GDM1 (cell line): ENCODE measurements at regions not wholly inside any gene's neighbourhood (a gene's known extent, or its start where the extent isn't known, plus 50 kb on each side); places are given as distances from the start of the nearest gene placed in this dataset.

Experiments used
- DNase-seq: peaks from one replicate; lab custom pipeline; 2025; lab: John Stamatoyannopoulos, UW

DNA sequence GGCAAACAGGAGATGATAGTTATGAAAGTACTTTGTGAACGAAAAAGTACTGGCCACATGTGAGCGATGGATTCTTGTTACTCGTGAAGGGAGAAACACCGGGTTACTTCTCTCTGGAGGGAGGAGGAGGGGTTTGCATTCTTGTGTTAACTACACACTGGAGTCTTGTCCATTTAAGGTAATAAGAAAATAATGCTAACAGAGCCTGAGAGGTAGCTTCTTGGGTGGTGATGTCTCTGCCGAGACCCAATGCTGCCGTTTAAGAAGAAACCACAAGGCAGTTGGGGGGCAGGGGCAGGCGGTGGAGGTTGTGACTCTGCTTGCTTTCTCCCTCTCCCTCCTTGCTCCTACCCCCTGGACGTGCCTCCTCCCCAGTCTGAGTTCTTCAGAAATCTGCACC lies 100.9 kb upstream of the ROPN1 start:
- no peak for DNase-seq

DNA sequence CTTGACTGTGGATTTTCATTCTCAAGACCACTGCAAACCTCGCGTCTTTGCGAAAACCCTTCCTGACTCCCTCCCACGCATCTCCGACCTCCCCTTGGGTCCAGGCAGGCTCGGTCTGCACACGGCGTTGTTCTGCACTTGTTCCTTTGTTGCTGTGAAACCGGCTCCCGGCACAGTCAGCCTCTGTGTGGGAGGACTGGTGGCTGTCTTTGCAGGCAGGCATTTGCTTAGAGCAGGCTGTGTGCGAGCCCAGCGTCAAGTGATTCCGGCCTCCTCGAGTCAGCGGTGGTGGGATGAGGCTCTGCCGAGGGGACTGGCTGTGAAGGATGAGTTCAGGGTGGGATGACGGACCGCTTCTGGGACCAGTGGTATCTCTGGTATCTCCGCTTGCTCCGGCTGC lies 102.6 kb upstream of the ROPN1 start:
- DNase-seq: no peak

DNA sequence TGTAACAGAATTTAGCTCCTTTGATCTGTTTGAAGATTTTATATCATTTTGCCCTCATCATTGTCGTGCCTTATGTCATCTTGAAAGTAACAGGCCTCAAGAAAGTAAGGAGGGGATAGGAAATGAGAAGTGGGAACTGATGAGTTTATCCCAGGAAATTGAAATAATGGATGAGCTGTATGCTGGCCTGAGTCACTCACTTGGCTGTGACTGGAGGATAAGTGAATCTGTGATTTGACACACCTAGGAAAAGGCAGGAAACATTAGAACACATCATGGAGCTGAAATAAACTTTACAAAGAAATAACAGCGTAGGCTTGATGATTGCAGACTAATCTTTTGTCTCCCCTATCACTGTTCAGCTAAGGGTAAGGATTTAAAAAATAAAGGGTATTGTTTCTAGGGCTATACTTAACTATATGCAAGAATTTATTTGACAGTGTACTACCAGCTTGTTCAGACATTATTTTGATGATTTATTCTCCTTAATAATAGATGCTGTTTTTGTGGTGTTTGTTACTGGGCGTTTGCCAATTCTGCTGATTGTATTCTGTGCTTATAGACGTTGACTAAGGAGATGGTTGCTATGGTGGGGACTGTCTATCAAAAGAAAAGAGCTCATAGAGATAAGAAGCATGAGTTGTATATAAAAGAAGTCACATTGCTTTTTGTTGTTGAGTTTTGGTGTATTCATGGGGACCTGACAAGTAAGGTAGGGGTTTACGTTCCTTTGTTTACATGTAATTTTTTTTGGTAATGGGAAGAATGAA lies 105.6 kb upstream of the ROPN1 start:
- DNase-seq: no peak

DNA sequence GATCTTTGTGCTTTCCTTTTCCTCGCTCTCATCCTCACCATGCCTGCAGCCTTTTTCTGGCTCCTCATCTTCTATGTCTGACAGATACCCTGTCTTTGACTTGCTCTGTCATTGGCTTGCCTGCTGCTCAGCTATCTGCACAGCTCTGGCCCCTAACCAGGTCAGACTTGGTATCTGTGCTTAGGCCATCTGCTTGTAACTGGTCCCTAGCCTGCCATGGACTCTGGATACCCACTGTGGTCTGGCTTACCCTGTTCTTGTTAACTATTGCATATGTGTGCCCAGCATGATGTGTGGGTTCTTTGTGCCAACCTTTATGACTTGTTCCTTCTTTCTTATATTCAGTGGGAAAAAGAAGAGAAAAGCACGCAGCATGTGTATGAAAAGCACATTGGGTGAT lies 109.7 kb upstream of the ROPN1 start:
- DNase-seq: no peak

DNA sequence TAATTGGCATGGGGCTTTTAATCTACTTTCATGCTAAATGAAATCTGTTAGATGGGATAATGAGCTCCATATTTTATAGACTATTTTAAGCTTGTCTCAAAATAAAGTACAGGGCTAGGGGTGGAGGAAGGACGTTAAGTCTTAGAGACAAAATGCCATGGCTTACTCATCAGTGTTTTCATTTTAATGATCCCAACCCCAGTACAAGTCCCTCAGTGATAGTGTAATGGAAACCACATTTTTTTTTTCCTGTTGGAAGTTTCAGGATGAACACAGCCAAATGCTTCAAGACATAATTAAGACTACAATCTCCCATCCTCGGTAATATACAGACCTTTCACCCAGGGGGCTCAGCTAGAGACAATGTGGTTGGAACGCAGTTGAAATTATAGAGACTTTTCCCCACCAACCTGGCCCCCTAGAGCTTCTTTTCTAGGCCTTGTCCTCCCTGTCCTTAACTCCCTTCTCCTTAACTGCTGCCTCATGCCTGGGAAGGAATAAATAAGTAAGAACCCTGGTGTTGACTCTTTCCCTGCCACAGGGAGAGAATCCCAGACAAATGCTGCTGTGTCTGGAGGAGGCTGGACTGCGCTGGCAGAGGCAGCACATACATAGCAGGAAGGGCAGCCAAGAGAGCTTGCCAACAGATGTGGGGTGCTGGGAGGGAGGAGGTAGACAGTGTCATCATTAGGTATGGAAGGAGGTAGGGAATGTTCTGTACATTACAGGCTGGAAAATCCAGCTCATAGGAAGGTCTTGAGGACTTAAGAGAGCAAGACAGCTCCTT lies 115.4 kb upstream of the ROPN1 start:
- no peak for DNase-seq

DNA sequence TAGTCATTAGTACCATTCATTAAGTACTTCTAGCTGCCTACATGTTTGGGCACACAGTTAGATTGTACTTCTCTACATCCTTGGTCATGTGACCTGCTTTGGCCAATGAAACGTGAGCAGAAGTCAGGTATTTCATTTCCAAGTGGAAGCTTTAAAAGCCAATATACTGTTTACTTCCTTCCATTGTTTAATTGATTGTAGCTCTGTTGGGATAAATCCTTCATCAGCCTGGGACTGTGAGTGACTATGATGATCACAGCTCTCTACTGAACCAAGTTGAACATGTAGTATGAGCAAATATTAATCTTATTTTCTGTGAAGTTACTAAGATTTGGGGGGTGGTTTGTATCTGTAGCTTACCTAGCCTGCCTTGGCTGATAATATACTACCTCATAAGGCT lies 116.5 kb upstream of the ROPN1 start:
- no peak for DNase-seq

DNA sequence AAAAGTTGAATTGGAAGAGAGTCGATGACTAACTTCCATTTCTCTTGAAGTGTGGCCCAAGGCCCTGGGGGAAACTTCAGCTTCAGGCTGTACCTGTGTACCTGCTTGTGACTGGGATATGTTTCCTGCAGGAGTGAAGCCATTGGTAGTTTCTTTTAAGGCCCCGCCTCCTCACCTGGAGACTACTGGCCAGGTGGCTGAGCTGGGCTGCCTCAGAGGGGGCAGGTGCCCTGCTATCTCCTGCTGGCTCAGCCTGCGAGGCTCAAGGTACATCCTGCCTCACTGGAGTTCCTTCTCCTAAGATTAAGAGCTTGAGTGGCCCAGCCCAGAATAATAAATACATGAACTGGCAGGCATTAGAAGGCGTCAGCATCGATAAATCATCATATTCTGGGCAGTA lies 121.6 kb upstream of the ROPN1 start:
- DNase-seq: no peak

DNA sequence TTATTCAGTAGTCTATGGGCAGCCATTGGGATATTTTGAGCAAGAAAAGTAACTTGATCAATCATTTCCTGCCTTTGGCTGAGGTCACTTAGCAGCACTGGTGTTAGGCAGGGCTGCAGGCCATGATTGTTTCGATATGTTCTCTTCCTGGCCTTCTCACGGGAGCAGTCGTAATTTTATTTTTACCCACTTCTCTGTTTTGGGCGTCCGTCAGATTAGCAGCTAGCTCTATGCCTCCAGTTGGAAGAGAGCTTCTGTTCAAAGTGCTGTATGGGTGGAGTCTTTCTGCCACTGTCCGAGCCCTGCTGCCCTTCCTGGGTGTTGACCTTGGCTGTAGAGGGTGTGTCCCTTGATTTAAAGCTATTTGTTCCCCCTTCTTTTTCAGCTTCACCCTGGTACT lies 123.4 kb upstream of the ROPN1 start:
- no peak for DNase-seq

DNA sequence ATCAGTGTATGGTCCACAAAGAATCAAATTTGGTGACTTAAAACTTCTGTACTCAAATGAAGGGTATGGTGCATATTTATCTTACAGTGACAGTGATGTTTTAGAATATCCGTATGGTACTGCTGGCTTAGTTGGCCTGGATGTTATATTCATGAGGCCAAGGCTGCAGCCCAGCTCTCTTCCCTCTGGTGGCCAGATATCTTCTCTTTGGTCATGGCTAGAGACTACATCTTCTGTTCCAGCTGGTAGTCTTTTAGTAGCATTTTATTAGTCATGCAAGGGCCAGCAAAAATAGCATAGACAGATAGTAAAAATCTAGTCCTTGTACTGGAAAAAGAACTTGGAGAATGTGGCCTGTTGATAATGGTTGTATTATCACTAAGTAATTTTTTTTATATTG lies 124.0 kb upstream of the ROPN1 start:
- DNase-seq: no peak

DNA sequence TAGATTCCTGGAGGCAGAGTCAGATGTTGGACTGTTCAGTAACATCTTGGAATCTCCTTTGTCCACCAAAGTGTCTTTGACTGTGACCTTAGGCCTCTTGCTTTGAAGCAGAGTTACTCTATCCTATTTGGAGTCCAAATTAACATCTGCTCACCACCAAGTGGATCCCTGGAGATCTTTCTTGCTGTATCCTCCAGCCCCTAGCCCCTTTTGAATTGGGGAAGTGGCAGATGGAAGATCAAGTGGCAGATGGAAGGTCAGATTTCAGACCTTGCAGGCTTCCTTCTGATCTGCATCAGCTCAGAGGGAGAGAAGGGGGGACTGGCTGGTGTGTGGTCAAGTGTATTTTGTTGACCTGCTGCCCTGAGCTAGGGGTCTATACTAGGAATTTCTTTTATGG lies 125.0 kb upstream of the ROPN1 start:
- no peak for DNase-seq

DNA sequence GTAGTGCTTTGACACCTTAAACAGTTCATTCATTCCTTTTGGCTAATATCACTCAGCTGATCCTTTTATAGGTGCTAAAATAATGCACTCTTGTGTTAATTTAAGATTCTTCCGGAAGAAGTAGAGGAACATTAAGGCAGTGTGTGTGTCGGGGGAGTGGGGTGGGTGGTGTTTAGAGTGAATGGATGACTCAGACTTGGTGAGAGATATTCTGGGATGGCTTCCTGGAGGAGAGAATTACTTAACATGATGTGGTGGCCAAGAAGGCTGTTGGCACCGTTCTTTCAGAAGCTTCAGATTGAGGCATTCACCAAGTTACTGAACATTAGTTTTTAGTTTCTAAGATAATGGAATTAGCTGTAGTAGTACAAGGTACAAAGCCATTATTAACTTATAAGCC lies 125.6 kb upstream of the ROPN1 start:
- DNase-seq: no peak

DNA sequence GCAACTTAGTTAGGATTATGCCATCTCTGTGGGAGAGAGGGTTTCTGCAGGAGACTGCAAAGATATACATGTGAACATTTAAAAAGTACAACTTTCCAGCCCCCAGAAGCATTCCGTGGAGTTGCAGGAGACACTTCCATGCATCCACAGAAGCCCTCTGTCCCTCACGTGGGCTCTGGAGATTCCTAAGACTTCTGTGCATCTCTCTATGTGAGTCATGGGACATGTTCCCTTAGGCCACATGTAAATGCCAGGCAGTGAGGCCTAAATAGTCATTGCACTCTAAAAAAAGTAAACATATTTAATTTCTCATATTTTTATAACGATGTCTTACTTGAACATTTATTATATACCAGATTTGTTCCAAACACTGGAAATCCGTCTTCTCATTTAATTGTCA lies 126.5 kb upstream of the ROPN1 start:
- no peak for DNase-seq

DNA sequence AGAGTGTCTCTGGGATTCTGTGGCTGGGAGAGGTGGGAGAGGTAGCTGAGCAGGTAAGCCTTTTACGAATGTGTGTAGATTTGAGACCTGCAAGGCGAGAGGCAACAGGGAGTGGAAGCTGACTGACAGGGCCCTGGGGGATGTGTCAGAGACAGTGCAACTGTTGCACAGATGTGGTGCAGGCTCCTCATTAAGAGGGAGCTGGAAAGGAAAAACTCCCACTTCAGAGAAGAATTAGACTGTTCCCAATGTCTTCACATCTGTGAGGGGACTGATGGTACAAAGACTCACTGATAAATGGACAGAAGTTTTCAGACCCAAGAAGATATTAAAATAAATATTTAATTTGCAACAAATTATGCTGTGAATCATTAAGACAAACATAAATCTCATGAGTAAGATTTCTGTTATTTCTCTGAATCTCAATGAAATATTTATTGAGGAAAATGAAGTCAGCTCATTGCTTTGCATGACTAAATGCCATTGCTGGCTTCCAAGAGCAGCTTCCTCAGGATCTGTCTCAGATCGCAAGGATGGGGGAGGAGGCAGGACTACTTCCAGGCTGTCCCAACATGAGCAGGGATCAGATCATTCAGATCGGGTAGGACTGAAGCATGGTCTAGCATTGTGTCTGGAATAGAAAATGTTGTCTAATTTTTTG lies 127.3 kb upstream of the ROPN1 start:
- DNase-seq: no peak

DNA sequence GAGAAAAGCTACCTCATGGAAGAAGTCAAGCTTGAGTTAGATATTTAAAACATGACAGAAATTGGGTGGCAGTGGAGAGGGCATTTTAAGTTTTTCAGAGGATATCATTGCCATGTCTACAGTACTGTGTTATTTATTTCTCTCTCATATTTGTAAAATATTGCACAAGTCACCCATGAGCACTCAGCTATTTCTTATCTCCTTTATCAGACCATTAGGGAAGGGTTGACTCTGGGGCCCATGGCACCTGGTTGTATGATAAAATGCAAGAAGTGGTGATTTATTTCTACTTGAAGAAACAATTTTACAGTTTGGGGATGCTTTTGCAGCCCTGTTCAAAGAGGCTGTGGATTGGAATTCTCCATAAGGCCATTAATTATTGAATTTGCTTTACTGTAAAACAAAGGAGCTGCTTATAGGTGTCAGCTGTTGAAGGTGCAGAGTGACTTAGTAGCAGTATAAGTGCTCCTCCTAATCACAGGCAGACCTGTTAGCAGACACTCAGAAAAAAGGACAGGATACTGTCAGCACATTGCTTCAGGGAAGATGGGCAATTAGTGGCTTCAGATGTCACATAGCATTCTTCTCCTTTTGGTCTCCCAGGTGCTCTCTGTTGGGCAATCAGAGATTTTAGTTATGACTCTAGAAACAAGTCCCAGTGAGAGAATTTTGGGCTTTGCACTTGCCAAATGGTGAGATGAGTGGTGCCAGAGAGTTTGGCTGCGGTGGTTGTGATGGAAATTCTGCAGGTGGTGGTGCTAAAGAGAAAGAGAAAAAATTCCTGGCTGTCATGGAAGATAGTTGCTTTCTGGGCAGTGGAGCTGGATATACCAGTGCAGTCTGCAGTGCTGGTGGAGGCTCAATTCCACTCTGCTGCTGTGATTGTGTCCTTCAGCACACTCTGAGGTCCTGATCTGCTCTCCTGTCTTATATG lies 129.7 kb upstream of the ROPN1 start:
- DNase-seq: no peak

DNA sequence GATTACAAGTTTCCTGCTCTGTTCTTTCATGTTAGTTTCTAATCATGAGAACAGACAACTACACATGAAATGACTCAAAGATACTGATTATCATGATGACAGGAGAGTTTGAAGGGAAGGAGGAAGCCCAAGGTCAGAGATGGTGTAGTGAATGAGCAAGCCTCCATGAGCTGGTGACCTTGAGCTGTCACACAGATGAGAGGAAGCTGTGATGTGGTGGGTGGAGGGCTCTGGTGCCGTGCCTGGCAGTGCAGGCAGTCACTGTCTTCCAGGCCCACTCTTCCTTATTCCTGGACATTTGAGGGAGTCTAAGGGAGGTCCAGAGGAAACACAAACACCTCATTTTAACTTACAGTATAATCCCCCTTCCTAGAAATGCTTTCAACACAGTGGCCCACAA lies 133.4 kb upstream of the ROPN1 start:
- DNase-seq: no peak

DNA sequence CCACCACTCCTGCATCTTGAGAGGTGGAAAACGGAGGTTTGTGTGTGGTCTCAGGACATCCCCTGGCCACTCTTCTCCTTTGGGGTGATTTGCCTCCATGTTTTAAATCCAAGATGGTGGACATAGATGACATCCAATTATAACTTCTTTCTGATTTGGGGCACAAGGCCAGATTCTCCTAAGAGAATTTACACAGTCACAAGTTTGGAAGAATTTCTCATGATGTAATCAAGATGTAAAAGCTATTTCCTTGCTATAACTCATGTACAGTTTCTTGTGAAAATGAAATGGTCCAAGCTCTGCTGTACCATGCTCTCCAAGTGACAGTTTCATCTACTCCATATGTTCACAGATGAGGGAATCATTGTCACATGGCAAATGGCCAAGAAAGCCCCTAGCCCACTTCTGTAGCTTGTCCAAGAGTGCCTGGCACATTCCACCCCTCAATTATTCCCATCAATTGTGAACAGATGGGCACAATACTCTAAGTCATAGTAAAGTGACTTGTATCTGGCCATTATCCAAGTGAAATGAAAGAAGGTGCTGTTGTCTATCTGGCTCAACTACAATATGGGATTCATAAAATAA lies 134.6 kb upstream of the ROPN1 start:
- no peak for DNase-seq

DNA sequence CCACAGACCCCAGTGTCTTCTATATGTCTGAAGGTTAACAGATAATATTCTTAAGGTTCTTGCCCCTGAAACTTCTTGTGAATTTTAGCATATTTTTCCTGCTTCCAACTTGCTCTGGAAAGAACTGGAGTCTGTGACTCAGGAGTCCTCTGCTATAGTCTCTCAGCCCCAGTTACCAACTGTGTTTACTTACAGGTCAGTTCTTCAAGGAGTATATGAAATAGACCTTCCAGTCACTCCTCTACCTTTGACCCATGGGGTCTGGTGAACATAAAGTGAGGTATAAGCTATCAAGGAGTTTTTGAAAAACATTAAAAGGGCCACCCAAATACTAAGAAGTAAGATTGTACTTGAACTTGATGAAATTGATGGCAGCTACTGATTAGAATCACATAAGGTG lies 139.2 kb upstream of the ROPN1 start:
- DNase-seq: no peak

DNA sequence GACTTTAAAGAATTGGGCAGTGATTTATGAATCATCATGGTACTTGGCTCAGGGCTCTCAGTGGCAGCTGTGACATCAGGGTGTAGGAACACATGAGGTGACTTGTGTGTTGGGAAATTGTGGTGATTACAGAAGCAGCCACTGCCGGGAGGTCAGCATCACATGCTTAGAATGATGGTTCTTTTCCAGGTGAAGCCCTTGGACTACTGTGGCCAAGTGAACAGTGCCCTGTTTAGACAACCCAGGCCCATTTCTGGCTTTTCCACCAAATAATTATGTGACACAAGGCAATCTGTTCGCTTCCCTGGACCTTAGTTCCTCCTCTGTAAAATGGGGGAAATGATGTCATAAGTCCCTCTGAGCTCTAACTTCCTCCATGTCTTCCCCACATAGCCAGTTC lies 139.7 kb upstream of the ROPN1 start:
- no peak for DNase-seq

DNA sequence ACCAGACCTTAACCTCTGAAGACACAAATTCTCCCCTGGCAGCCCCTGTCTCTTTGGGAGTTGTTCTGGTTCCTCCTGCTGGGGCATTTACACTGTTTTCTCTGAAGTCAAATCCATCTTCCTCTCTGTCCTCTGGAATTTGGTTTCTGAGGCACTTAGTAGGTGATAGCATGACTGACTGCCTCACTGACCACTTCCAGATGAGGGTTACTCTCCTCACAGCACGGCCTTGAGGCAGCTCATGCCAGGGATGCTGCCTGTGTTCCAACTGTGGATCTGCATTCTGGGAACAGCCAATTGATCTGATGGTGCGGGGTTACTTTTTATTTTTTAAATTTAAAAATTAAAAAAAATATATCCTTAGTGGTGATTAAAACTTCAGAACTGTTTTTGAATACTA lies 140.9 kb upstream of the ROPN1 start:
- DNase-seq: no peak

DNA sequence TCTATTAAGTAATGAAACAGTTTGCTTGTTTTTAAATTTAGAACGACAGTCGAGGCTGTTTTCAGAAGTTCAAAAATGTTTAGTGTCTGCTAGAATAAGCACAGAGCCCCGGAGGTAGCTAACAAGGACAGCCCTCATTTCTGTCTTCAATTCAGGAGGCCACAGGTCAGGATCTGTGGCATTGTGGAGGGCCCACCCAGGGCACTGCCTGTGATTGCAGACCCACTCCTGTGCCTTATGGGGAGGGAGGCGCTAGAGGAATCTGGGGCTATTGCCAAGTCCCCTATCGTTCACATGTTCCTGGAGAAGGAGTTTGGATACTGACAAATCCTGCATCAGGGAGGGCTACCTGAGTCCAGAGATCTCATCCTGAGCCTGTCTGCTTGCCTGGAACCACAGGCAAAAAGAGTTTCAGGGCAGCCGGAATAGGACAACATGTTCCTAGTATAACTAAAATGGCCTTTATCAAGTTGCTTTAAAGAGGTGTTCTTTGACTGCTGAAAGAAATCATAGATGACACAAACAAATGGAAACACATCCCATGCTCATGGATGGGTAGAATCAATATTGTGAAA lies 141.5 kb upstream of the ROPN1 start:
- DNase-seq: no peak

DNA sequence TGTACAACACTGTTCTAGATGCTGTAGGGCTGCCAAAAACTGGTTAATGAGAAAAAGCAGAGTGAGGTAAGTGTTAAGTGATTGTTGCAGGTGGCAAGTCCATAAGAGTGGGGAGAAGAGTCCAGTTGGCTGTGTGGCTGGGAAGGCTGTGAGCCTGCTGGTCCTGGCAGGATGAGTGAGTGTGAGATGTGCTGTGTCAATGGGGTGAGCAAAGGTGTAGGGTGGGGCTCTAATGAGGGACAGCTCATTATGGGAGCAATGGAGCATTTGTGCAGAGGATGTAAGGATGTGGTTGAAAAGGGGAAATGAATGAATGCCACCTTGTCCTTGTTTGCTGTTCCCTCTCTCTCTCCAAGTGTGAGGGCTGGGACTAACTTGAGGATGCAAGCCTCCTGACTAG lies 145.3 kb upstream of the ROPN1 start:
- no peak for DNase-seq
